8988T (cell line): ENCODE measurements at regions not wholly inside any gene's neighbourhood (a gene's known extent, or its start where the extent isn't known, plus 50 kb on each side); places are given as distances from the start of the nearest gene placed in this dataset.
"Not testable (repeated sequence)": the region's sequence is repeated elsewhere in the genome, so short reads cannot be mapped to it uniquely, and the experiment has no call there.

Experiments
- DNase-seq: peaks from one replicate; pipeline ENCODE4 v3.0.0; 2011

DNA sequence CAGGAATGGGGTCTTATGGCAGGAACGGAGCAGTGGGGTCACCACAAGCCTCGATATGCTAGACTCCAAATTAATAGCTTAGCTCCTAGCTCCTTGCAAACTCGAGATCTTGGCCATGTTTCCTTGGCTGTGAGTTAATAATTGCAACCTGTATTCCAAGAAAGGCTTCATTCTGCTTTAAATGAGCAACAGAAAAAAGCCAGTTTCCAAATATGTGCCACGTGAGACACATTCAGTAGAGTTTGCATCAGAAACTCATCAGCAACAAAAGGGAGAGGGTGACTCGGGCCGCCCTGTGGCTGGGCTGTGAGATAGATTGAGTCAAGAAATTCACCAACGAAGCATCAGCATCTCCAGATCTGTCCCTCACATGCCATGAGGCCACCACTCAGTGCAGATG, 112.0 kb downstream of the NPTX2 start:
- DNase-seq, result no peak

DNA sequence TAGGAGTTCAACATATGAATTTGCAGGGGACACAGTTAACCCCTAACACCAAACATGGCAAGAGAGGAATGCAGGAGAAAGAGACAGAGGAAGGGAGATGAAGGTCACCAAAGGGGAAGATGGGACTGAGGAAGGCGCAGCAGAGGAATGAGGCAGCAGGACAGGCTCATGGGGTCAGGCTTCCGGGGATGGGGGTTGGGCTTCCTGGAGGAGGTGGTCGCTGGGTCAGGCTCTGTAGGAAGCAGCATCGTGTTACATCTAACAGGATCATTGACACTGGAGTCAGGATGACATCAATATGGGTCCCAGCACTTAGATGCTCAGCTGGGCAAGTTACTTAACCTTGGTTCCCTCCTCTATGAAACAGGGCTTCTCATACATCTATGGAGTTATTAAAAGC, 113.2 kb downstream of the NPTX2 start:
- DNase-seq, result no peak

DNA sequence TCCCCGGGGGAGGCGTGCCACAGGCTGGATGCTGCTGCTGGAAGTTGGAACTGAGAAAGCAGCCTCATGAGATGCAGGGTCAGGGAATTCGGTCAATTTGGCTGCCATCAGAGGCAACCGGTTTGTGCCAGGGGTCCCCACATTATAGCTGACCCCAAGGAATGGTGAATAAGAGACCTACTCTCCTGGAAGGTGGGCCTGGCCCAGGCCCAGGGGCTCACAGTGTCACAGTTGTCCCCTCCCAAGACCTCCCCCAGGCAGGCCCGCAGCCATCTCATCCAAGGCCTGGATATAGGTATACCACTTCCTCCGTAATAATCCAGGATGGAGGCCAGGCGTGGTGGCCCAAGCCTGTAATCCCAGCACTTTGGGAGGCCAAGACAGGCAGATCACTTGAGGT, 114.6 kb downstream of the NPTX2 start:
- DNase-seq, result no peak

GRCh38 chr7:98733036-98733435, 116.0 kb downstream of the NPTX2 start:
- peak; percentile 50 for DNase-seq

GRCh38 chr7:98735801-98736200, 118.7 kb downstream of the NPTX2 start:
- no peak for DNase-seq

DNA sequence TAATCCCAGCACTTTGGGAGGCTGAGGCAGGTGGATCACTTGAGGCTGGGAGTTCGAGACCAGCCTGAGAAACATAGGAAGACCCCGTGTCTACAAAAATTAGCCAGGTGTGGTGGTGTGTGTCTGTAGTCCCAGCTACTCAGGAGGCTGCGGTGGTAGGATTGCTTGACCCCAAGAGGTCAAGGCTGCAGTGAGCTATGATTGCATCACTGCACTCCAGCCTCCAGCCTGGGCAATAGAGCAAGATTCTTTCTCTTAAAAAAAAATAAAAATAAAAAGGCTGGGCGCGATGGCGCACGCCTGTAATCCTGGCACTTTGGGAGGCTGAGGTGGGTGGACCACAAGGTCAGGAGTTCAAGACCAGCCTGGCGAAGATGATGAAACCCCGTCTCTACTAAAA, 119.4 kb downstream of the NPTX2 start:
- DNase-seq, result not testable (repeated sequence)

- no peak for DNase-seq
Observed at GRCh38 chr7:98737176-98737575, 120.1 kb downstream of the NPTX2 start.

DNA sequence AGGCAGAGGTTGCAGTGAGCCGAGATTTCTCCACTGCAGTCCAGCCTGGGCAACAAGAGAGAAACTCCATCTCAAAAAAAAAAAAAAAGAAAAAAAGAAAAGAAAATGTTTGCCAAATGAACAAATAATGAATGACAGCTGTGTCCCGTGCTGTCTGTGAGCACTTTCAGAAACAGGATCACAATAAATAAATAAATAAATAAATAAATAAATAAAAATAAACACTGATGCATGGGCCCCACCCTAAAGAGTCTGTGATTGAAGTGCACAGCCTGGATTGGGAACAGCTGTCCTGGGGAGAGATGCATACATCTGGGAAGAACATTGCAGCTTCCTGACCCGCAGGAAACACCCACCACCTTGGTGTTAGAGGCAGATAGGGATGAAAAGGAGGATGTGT, 123.6 kb downstream of the NPTX2 start:
- no peak for DNase-seq

- peak; percentile 50 for DNase-seq
Observed at GRCh38 chr7:98745722-98746318, 124.0 kb downstream of the TMEM130 start.

DNA sequence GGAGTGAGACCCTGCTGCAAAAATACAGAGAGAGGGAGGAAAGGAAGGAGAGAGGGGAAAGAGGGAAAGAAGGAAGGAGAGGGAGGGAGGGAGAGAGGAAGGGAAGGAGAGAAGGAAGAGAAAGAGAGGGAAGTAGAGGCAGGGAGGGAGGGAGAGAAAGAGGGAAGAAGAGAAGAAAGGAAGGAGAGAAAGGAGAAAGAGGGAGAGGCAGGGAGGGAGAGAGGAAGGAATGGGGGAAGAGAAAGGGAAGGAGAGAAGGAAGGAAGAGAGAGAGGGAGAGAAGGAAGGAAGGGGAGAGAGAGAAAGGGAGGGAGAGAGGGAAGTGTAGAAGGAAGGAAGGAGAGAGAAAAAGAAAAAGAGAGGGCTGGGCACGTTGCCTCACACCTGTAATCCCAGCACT, 121.7 kb downstream of the TMEM130 start:
- no peak for DNase-seq

DNA sequence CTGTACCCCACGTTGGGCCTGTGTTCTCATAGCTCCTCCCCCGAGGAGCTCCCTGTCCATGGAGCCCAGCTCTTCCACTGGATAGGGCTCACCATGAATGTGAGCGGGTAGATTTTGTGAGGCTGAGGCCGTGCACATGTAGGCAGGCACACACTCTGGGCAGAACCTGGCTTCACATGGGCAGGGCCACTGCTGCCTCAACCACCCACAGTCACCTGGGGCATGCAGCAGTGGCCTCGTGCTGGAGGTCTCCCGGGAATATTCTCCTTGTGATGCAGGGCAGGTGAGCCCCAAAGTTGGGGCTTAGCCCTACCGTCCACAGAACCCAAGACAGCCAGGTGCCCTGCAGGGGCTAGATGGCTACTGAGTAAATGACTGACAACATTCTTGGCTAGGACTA, 116.6 kb downstream of the TMEM130 start:
- DNase-seq, result no peak

DNA sequence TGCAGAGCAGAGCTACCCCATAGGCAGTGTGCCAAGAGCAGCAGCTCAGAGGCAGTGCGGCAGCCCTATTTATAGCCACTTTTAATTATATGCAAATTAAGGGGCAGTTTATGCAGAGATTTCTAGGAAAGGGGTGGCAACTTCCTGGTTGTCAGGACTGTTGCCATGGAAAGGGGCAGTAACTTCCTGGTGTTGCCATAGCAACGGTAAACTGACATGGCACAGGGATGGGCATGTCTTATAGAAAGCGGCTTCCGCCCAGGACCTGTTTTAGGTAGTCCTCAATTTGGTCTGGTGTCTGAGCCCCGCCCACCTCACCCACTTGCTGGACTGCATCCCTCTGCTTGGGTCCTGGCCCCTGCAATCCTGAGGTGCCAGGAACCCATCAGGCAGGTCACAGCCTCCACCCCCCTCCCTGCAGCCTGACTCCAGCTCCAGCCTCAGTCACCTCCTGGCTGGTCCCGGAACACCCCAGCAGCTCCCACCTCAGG, 115.8 kb downstream of the TMEM130 start:
- no peak for DNase-seq

GRCh38 chr7:98755138-98755898, 114.5 kb downstream of the TMEM130 start:
- peak; percentile 50 for DNase-seq

DNA sequence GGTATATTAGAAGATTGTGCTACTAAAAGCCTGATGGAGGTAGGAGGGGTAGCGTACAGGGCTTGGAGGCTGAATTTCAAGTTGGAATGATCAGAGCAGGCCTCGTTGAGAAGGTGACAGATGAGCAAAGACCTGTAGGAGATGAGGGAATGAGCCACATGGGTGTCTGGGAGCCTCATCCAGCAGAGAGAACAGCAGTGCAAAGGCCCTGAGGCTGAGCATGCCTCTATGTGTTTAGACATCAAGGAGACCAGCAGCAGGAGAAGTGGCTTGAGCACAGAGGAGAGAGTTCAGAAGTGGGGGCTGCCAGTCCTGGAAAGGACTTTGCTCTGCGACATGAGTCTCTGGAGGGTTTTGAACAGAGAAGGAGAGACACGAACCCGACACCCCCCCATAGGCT, 111.7 kb downstream of the TMEM130 start:
- DNase-seq, result no peak

- no peak for DNase-seq
Observed at GRCh38 chr7:98760201-98760651, 109.6 kb downstream of the TMEM130 start.

- no peak for DNase-seq
Observed at GRCh38 chr7:98761225-98761624, 108.6 kb downstream of the TMEM130 start.

- no peak for DNase-seq
Observed at GRCh38 chr7:98762620-98763019, 107.2 kb downstream of the TMEM130 start.

DNA sequence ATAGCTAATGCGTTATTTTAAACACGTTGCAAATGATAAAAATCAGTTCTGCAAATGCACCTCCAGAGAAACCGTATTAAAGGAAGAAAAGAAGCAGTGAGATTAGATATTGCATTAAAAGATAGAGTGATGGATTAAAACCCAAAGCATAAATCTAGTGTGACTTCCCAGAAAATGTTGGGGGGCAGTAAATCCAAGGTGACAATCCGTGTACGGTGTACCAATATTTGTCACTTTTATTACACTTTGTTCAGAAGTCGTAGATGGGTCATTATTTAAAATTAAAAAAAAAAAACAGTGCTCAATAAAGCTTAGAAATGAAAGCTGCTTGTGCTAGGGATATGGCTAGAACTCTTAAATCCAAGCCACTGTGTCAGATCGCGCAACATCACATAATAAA, 106.4 kb downstream of the TMEM130 start:
- DNase-seq, result no peak

- no peak for DNase-seq
Observed at GRCh38 chr7:98764946-98765345, 104.9 kb downstream of the TMEM130 start.

GRCh38 chr7:98770085-98770484, 99.7 kb downstream of the TMEM130 start:
- DNase-seq, result not testable (repeated sequence)

GRCh38 chr7:98771519-98771918, 98.3 kb downstream of the TMEM130 start:
- no peak for DNase-seq

GRCh38 chr7:98771941-98772603, 97.7 kb downstream of the TMEM130 start:
- DNase-seq, result no peak

DNA sequence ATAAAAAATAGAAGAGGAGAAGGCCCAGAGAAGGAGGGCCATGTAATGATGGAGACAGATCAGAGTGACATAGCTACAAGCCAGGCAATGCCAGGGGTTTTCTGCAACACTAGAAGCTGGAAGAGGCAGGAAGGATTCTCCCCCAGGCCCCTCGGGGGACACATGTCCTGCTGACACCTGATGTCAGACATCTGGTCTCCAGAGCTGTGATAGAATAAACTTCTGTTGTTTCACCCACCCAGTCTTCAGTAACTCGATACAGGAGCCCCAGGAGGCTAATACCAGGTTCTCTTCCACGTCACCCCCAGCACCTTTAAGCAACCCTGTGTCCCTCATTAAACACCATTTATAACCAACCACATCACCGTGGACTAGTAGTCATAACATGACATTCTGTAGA, 94.9 kb downstream of the TMEM130 start:
- no peak for DNase-seq

DNA sequence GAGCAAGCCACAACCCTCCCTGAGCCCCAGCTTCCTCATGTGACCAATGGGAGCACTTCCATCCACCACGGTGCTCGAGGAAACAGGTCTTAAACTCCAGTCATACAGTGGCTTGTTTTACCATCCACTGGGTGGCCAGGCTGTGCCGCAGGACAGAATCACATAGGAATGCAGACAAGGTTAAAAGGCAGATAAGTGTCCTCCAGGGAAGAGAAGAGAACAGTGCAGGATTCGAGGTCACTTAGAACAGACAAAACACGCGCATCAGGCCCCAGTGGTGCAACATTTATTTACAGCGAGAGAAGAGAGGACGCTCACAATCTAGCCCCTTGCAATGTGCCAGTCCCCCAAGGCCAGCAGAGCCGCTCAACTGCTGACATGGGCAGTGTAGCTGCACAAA, 92.8 kb downstream of the TMEM130 start:
- DNase-seq, result no peak
